H1 (cell line): ENCODE measurements at regions not wholly inside any gene's neighbourhood (a gene's known extent, or its start where the extent isn't known, plus 50 kb on each side); places are given as distances from the start of the nearest gene placed in this dataset.

Experiments
- NRF1 ChIP-seq: IDR thresholded peaks from 2 replicates; pipeline ENCODE4 v1.6.1; 2011; ENCODE audit warnings: mild to moderate bottlenecking, low read depth, low read length, improper control_type of control experiment
- POLR2AphosphoS5 ChIP-seq: IDR thresholded peaks from 2 replicates; pipeline ENCODE4 v1.6.1; 2011; ENCODE audit warnings: low read depth, low read length

DNA sequence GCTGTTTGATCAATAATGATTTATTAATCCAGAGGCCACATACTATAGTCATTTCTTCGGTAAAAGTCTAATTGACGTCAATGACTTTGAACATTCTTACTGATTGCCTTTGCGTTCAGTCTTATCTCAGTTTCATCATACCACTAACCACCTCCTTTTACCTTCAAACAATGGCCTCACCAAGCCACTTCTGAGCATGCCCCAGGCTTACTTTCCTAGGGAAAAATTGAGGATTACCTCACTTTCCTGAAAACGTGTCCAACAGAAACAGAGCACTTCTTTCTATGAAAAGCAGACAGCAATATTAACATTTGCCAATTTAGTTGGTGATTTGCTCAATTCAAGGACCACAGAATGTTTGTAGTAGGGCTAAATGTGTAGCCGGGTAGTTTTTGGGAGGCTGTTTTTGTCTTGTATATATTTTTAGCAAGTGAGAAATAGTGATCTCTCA, 157.6 kb downstream of the KLF5 start (continued):
- TF ChIP-seq POLR2AphosphoS5 (no peak), NRF1 (no peak)
